Endodermal cell (in vitro differentiated cells): ENCODE measurements at regions not wholly inside any gene's neighbourhood (a gene's known extent, or its start where the extent isn't known, plus 50 kb on each side); places are given as distances from the start of the nearest gene placed in this dataset.

Experiments
- DNase-seq: peaks from one replicate; pipeline ENCODE4 v3.0.0-alpha.2; 2017
- H3K27ac ChIP-seq: 2 replicates; pipeline ENCODE4 v1.5.1; 2013; ENCODE audit warnings: mild to moderate bottlenecking, low read depth, low read length, moderate library complexity
- H3K27me3 ChIP-seq: 2 replicates; pipeline ENCODE4 v1.6.1; 2013; ENCODE audit warnings: mild to moderate bottlenecking, low read length, moderate library complexity; ENCODE audit not compliant: insufficient read depth, control insufficient read depth, poor library complexity, severe bottlenecking
- H3K36me3 ChIP-seq: 2 replicates; pipeline ENCODE4 v1.7.0; 2013; ENCODE audit warnings: mild to moderate bottlenecking, low read length, moderate library complexity; ENCODE audit not compliant: control insufficient read depth, insufficient read depth
- H3K4me1 ChIP-seq: one replicate; pipeline ENCODE4 v1.7.0; 2013; ENCODE audit warnings: low read length; ENCODE audit not compliant: control insufficient read depth, insufficient read depth
- H3K4me3 ChIP-seq: 2 replicates; pipeline ENCODE4 v1.5.1; 2013; ENCODE audit warnings: mild to moderate bottlenecking, low read length, moderate library complexity
- H3K9ac ChIP-seq: 2 replicates; pipeline ENCODE4 v1.6.1; 2013; ENCODE audit warnings: mild to moderate bottlenecking, low read length, moderate library complexity; ENCODE audit not compliant: poor library complexity, severe bottlenecking; ENCODE audit errors: extremely low read depth
- H3K9me3 ChIP-seq: 2 replicates; pipeline ENCODE4 v1.6.1; 2013; ENCODE audit warnings: mild to moderate bottlenecking, low read length, moderate library complexity; ENCODE audit not compliant: control insufficient read depth
- H3K27ac Mint-ChIP-seq: 2 replicates; pipeline ENCODE4 v1.8.0; 2020; ENCODE audit warnings: mixed read lengths
- H3K27me3 Mint-ChIP-seq: 2 replicates; pipeline ENCODE4 v1.8.0; 2021; ENCODE audit warnings: mild to moderate bottlenecking, mixed read lengths; ENCODE audit not compliant: insufficient read depth
- H3K36me3 Mint-ChIP-seq: 2 replicates; pipeline ENCODE4 v1.8.0; 2020; ENCODE audit warnings: low read depth, mixed read lengths
- H3K4me1 Mint-ChIP-seq: 2 replicates; pipeline ENCODE4 v1.8.0; 2020; ENCODE audit warnings: mixed read lengths
- H3K4me3 Mint-ChIP-seq: 2 replicates; pipeline ENCODE4 v1.8.0; 2020; ENCODE audit warnings: mild to moderate bottlenecking, moderate library complexity, mixed read lengths
- H3K9me3 Mint-ChIP-seq: 2 replicates; pipeline ENCODE4 v1.8.0; 2020; ENCODE audit warnings: mild to moderate bottlenecking, mixed read lengths
- WGBS, 2 experiments: methylation state at CpG; one replicate each; pipeline versions ENCODE4 v1.1.5 to v1.1.7; 2013; ENCODE audit warnings: missing lambda C conversion rate in 2 of 2, mixed read lengths in 1 of 2; ENCODE audit not compliant: insufficient coverage in 1 of 2, insufficient read length in 1 of 2; 5-methylcytosine and 5-hydroxymethylcytosine counted together
- TF ChIP-seq, protein P1 (sequence below): fragments of 200-600 bp; sonication (generic); conservative IDR thresholded peaks from 2 replicates; pipeline ENCODE4 v1.5.0; 2021; ENCODE audit warnings: antibody characterized with exemption, mild to moderate bottlenecking

GRCh38 chr7:35993676-35994606 is 159.1 kb upstream of the EEPD1 start:
- Mint-ChIP-seq H3K27ac (no peak overlapping the region), H3K36me3 (no peaks in the 10 kb centered on the region), H3K27me3 (no peaks in the 10 kb centered on the region), H3K9me3 (no peaks in the 10 kb centered on the region), H3K4me3 (no peak overlapping the region), H3K4me1 (no peaks in the 10 kb centered on the region)
- Histone ChIP-seq H3K4me1 (no peaks in the 10 kb centered on the region), H3K36me3 (no peaks in the 10 kb centered on the region), H3K9me3 (no peaks in the 10 kb centered on the region), H3K4me3 (no peak overlapping the region), H3K27me3 (no peaks in the 10 kb centered on the region), H3K27ac (no peak overlapping the region), H3K9ac (no peak overlapping the region)
- TF ChIP-seq, protein P1, sequence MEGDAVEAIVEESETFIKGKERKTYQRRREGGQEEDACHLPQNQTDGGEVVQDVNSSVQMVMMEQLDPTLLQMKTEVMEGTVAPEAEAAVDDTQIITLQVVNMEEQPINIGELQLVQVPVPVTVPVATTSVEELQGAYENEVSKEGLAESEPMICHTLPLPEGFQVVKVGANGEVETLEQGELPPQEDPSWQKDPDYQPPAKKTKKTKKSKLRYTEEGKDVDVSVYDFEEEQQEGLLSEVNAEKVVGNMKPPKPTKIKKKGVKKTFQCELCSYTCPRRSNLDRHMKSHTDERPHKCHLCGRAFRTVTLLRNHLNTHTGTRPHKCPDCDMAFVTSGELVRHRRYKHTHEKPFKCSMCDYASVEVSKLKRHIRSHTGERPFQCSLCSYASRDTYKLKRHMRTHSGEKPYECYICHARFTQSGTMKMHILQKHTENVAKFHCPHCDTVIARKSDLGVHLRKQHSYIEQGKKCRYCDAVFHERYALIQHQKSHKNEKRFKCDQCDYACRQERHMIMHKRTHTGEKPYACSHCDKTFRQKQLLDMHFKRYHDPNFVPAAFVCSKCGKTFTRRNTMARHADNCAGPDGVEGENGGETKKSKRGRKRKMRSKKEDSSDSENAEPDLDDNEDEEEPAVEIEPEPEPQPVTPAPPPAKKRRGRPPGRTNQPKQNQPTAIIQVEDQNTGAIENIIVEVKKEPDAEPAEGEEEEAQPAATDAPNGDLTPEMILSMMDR, result no peak
- WGBS, 2 experiments, result 92 to 94% methylated on average over 5 to 7 of the region's 8 CpGs
- no peak for DNase-seq

- H3K36me3 Mint-ChIP-seq, result no peaks in the 10 kb centered on the region
- whole genome bisulfite sequencing, 2 experiments, result 92% methylated on average over 4 of the region's 4 CpGs
- no peak overlapping the region for H3K27ac ChIP-seq
- no peaks in the 10 kb centered on the region for H3K4me1 ChIP-seq
- no peak overlapping the region for H3K4me3 Mint-ChIP-seq
- H3K27ac Mint-ChIP-seq, result no peak overlapping the region
- no peak for DNase-seq
- H3K27me3 Mint-ChIP-seq, result no peaks in the 10 kb centered on the region
- H3K4me3 ChIP-seq, result no peak overlapping the region
- TF ChIP-seq, protein P1, result no peak
- no peaks in the 10 kb centered on the region for H3K27me3 ChIP-seq
- H3K4me1 Mint-ChIP-seq, result no peaks in the 10 kb centered on the region
- H3K36me3 ChIP-seq, result no peaks in the 10 kb centered on the region
- no peaks in the 10 kb centered on the region for H3K9me3 Mint-ChIP-seq
- no peaks in the 10 kb centered on the region for H3K9me3 ChIP-seq
- H3K9ac ChIP-seq, result no peak overlapping the region
These were observed 157.7 kb upstream of the EEPD1 start for GRCh38 chr7:35995334-35995733.

DNA sequence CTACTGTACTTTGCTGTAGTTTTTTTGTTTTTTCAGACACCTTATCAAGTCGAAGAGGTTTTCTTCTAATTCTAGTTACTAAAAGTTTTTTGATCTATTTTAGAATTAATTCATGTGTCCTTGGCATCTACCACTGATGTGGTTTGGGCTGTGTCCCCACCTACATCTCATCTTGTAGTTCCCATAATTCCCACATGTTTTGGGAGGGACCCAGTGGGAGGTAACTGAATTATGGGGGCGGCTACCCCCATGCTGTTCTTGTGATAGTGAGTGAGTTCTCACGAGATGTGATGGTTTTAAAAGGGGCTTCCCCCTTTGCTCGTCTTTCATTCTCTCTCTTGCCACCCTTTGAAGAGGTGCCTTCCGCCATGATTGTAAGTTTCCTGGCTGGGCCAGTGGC is 154.6 kb upstream of the EEPD1 start:
- Mint-ChIP-seq H3K27ac (no peak overlapping the region), H3K27me3 (no peaks in the 10 kb centered on the region), H3K4me1 (peaks cover 5% of the 10 kb centered on the region), H3K9me3 (peaks cover 14% of the 10 kb centered on the region), H3K4me3 (no peak overlapping the region), H3K36me3 (no peaks in the 10 kb centered on the region)
- Histone ChIP-seq H3K36me3 (no peaks in the 10 kb centered on the region), H3K9ac (no peak overlapping the region), H3K4me3 (no peak overlapping the region), H3K27me3 (no peaks in the 10 kb centered on the region), H3K9me3 (peaks cover 19% of the 10 kb centered on the region), H3K27ac (no peak overlapping the region), H3K4me1 (no peaks in the 10 kb centered on the region)
- DNase-seq, result no peak
- TF ChIP-seq, protein P1, result no peak
- WGBS, 2 experiments, result 93 to 96% methylated on average over 3 to 5 of the region's 5 CpGs
